A549 (cell line): ENCODE measurements at regions not wholly inside any gene's neighbourhood (a gene's known extent, or its start where the extent isn't known, plus 50 kb on each side); places are given as distances from the start of the nearest gene placed in this dataset.

ENCODE experiments used
- CTCF ChIP-seq: fragments of >200 bp; sonication (Bioruptor Twin); formaldehyde crosslinking; IDR thresholded peaks from 3 replicates; pipeline ENCODE4 v1.5.1; 2016
- EP300 ChIP-seq, 2 experiments: fragments of >200 bp; sonication (Bioruptor Twin); formaldehyde crosslinking; IDR thresholded peaks; 2 replicates in 1 of 2; 3 replicates in 1 of 2; pipeline ENCODE4 v1.6.1; 2016 to 2017
- RNF2 ChIP-seq: fragments of 200-600 bp; sonication (generic); IDR thresholded peaks from 2 replicates; pipeline ENCODE4 v1.6.1; 2016; ENCODE audit warnings: low read depth, mild to moderate bottlenecking, antibody characterized with exemption, moderate library complexity, borderline replicate concordance

- no peak for TF ChIP-seq RNF2
- TF ChIP-seq CTCF = no peak
- no peak for TF ChIP-seq EP300 (IDR thresholded peaks at IDR 0.05)
These were observed 79.1 kb upstream of the CDH5 start for GRCh38 chr16:66287416-66287815.
